Activated CD4-positive, alpha-beta T cell treated with anti-CD3 and anti-CD28 coated beads for 1 hour (primary cell): ENCODE measurements at regions not wholly inside any gene's neighbourhood (a gene's known extent, or its start where the extent isn't known, plus 50 kb on each side); places are given as distances from the start of the nearest gene placed in this dataset.

Experiments
- DNase-seq: peaks from one replicate; pipeline ENCODE4 v3.0.0-alpha.2; 2020

DNA sequence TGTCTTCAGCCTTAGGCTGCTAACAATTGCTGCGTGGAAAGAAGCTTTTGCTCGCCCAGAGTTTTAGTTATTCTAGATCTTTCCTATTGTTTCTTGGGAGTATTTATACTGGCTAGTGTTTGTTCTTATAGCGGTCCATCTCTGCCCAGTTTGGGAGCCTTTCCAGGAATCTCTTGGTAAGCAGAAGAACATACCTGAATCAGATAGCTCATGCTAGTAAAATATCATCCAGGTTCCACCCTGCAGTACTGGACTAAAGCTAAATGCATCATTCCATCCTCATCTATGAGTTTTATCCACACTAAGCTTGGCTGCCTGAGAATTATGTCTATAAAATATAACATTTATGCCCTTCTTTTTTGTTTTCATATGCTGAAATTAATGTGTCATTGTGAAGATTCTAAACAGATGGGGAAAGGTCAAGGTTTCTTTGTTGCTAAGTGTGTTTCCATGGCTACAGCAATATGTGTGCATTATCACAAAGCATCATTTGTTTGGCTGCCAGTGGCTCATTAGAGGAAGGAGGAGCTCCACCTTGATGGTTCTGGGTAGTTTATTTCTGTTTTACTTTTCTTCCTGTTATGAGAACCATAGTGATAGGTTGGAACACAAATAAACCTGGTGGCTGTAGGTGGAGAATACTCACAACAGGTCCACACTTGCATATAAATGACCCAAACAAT, 182.8 kb downstream of the PIK3C3 start:
- DNase-seq = no peak

DNA sequence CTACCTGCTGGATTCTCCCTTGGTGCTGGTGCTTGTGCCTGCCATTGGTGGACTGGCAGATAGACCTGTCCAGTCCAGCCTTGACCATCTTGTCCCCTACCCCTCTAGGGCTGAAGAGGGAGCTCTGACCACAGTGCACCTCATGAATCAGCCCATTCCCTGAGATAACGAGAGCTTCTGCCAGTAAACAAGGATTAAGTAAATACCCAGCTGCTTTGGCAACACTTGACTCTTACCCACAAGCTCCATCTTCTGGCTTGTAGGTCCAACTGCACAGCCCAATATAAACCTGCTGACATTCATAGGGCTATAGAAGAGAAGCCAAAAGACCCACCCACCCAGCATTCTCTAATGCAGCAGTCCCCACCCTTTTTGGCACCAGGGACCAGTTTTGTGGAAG, 186.4 kb downstream of the PIK3C3 start:
- DNase-seq = no peak

DNA sequence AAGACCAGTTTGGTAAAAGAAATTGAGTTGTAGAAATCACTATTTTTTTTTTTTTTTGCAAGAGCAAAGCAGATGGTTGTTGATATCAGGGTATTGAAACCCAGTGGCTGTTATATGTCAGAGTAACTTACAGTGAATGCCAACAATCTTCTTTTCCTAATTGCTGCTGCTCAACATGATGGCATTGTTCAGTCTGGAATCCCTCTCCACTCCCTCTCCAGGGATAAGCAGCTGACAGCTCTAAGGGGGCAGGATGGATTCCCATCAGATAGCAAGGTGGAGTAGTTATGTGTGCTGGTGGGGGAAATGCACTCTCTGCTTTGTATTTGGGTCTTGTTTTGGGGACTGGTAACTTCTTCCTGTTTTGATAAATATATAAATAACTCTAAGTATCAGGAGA, 200.0 kb downstream of the PIK3C3 start:
- no peak for DNase-seq

DNA sequence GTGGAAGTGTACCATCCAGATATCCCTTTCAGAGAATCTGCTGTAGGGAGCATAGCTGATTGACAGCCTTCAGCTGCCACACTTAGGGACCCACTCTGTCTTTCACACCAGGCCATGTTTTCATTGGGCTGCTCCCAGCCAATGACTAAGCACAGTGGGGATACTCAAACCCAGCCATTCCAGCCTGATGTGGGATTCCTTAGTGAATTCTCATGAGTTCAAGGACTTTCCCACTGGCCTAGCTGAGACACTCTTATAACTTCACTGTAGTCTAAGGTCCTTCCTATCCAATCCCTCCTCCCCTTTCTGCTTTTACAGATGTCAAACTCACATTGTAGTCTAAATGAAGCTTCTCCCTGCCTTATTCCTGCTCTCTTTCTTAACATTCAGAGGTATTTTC, 201.2 kb downstream of the PIK3C3 start:
- no peak for DNase-seq

DNA sequence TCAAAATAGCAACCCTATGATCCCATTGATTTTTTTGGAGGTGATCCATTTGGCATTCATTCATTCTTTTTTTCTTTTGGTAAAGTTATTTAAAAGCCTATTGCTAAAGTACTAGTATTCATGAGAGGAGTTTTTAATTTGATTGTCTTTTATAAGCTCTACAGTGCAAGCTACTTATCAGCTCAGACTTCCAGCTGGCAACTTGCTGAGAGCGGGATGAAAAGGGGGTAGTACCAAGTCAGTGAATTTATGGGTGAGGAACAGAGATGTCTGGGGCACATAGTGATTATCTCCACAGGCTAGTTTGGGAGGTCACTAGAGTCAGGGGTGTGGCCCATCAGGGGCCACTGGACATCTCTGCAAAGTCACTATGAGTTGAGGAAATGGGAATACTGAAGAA, 202.4 kb downstream of the PIK3C3 start:
- DNase-seq = no peak

DNA sequence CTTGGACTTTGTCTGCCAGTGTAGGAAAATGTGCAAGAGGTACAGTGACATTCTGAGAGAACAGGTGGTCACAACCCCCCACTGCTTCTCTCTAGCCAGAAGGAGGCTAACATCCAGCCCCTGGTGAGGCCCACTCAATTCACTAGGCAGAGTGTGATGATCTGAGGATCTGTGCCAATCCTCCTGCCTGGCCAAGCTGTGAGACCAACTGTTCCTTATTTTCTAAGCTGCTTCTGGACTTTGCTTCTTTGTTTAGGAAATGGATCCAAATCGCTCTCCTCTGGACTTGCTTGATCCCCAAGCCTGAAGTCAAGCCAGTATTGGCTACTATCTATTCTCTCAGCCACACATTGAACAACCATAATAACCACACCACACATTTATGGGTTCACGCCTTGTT, 202.8 kb downstream of the PIK3C3 start:
- DNase-seq = no peak

DNA sequence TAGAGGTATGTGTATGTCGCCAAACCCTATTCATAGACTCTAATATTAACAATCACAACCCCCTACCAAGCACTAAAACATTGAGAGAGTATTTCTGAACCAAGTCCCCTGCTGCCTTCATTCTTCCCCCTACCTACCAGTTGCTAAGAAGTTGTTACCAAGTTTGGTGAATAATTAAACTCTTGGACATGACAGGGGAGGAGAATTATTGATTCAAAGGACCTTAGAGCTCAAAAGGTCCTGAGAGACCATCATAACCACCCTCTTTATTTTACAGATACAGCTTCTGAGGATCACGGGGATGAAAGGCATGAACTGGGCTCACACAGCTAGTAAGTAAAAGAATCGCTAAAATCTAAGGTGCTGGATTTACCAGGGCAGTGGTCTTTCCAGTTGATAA, 204.1 kb downstream of the PIK3C3 start:
- DNase-seq = no peak

DNA sequence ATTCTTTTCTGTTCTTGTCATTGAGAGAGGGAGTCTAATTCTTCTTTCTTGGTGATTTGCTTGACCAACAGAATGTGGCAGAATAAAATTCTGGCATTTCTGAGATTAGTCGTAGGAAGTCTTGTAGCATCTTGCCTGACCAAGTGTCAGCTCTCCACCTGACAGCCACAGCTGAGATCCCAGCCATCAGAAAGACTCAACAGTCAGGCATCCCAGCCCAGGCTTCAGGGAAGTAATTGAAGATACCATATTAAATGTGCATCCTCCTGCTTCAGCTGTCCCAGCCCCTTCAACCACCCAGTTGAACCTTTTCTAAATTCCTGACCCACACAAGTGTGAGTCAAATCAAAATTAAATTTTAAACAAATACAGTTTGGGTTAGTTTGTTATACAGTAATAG, 208.3 kb downstream of the PIK3C3 start:
- DNase-seq = no peak

DNA sequence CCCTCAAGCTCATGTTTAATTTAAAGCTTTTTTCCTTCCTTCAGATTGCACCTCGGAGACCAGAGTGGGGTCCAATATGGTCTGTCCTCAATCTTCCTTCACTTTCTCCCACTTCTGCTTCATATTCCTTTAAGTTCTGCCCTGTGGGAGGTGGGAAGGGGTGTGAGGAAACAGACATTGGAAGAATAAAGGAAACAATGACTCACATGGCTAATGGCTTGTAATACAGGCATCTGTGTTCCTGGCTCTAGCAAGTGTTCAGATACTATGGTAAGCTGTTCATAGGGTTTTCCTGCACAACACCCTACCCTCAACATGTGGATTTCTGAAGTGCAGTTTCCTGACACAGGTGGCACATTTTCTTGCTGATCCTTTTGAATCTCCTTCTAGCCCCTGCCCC, 209.5 kb downstream of the PIK3C3 start:
- no peak for DNase-seq

DNA sequence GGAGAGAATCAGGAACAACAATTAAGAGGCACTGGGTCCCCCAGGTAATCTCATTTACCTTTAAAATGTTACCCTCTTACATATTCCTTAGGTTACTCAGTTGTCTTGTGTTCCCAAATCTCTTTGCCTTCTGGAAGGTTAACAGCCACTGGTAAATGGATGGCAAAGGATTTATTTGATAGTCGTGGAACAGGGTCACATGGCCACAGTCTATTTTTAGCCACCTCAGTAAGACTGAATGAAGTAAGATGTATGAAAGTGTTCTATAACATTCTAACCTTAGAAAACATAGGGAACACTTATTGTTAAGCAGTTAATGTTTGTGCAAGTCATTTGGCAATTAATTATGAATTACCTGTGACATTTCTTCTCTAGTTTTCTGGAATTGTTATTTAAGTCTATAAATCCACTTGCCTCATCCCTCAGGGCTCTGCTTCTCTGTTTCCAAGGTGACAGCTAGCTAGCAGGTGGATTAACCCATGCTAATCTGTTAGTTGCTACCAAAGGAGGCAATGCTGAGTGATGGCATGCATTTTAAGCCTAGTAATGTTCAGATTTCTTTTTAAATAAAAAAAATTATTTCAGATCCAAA, 211.0 kb downstream of the PIK3C3 start:
- DNase-seq = no peak

DNA sequence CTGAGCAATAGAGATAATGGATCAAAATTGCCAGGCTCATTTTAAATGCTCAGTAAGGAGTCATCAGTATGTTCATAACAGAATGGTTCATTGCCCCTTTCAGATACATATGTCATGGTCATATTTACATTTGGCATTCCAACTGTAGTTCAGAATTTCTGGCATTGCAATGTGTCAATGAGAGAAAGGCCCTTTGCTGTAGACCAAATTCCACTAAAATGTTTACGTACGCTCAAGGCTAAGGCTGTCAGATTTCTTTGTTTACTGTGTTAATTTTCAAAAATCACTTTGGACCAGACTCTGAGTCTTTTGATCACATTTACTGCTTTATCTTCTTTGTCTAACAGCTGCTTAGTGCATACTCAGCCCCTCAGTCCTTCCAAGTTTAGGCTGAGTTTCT, 213.5 kb downstream of the PIK3C3 start:
- no peak for DNase-seq

DNA sequence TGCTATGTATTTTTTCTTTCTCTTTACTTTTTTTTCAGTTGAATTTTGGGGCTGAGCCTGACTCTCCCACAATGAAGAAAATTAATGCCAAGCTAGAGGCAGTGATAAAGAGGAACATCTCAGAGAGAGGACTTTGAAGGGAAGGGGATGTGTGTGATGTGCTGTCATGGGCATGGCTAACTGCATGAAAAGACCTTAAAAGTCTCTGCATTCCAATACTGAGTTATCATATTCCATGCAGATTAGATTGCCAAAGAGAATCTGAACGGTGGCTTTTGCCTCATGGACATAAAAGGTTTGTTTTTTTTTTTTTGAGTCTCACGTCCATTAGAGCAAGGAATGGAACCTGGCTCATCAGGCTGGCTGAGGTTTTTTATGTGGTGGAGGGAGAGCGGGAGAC, 213.9 kb downstream of the PIK3C3 start:
- no peak for DNase-seq

DNA sequence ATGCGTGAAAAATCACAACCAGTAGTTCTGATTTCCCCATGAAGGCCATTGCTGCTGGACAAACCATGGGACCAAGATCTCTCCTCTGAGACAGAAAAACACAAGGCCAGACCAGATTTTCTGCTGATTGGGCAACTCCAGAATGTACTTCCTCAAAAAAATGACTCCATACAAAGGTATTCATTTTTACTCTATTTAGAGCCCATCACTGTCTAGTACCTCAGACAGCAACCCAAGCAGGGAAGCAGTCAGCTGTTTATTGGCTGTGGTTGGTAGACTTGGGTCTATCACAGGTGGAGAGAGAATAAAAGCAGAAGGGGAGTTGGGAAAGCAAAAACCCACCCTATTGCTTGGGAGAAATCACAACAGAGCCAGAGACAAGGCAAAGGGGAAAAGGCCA, 219.9 kb downstream of the PIK3C3 start:
- no peak for DNase-seq

DNA sequence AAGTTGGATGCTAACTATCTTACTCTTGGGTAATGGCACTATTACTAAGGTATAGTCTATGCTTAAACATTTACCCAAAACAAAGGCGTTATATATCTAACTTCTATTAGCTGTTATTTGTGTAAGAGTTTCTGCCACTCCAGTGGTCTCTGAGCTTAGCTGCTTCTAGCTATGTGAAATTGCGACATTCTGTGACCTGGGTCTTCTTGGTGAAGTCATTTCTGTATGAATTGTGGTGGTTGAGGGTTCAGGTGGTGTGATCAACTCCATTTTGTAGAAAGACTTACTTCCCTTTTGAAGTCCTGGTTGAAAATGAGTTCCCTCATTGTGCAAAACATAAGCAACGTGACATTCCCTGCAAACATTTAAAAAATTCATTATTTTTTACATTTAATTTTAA, 221.6 kb downstream of the PIK3C3 start:
- no peak for DNase-seq

DNA sequence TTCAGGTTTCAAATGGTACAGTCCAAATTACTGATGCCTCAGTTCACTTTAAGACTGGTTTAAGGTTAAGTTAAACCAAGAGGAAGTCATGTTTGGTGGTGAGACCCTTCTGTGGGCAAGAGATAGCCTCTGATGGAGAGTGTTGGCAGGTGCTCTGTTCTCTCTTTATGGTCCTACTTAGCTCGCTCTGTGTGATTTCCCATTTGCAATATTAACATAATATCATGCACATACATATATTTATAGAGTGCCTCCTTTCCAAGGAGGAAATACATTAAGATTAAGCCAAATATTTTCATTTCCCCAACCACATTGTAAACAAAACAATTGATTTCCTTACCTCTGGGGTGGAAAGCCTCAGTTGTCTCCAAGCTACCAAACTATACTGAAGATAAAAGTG, 222.4 kb downstream of the PIK3C3 start:
- no peak for DNase-seq

DNA sequence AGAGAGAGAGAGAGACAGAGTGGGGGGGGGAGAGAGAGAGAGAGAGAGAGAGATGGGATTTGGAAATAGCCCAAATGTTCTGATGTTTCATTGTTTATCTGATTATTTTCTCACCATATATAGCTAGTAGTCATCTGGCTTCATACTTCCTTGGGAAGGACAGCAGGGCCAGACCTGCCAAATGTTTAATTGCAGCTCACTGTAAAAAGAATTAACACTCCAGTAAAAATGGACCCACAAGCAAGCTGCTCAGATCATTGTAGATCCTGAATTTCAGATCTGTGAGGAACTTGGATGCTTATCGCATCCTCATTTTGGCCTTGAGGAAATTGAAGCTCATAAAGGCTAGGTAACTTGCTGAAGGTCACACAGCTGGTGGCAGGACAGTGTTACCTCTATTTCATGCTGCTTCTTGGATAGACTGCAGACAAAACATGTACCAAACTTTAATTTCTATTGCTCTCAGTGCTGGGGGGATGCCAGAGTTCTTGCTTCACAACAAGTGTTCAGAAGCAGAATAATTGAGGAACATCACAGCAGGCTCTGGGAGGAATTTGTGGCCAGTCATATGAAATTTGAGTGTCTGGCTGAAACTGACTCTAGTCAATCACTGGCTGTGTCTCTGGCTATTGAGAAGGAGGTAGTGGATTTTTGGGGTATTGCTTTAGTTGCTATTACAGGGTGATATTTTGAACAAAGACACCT, 223.5 kb downstream of the PIK3C3 start:
- no peak for DNase-seq

DNA sequence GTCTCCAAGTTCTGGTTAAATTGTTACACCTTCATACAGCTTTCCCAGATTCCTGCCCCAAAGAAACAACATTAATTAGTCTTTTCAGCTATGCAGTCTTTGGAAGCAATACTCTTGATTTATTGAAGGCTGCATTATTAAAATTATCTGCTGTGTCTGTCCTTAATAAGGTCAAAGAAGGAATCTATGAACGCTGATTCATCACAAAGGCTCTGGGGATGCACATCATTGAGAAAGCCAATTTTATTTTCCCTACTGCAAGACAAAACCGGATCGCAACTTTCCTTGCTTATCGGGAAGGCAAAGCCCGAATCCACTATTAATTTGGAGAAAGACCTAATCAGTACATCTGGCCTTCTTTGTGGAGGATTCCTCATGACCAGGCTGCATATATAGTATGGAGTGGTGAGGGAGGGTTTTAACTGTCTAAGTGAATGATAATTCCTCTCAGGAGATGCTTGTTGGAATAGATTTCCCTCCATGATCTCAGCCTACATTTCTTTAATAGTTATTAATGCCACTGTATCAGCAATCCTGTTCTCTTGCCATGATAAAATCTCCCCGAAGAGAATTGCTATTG, 224.6 kb downstream of the PIK3C3 start:
- DNase-seq = no peak

DNA sequence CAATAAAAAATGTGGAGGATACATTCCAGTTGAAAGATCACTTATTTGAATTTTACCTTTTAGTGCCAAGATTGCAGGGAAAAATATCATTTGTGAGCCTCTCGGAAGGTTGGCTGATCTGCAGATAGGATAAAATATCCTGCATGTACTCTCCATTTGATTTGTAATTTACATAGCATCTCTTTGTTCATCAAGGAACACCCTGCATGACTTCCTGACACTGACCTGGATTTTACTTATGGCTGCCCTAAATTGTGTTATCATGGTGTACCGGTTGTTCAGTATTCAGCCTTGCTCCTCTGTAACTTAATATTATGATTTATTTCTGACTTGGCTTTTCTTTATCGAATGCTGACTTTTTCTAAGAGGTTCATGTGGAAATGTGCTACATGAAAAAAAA, 226.4 kb downstream of the PIK3C3 start:
- no peak for DNase-seq

DNA sequence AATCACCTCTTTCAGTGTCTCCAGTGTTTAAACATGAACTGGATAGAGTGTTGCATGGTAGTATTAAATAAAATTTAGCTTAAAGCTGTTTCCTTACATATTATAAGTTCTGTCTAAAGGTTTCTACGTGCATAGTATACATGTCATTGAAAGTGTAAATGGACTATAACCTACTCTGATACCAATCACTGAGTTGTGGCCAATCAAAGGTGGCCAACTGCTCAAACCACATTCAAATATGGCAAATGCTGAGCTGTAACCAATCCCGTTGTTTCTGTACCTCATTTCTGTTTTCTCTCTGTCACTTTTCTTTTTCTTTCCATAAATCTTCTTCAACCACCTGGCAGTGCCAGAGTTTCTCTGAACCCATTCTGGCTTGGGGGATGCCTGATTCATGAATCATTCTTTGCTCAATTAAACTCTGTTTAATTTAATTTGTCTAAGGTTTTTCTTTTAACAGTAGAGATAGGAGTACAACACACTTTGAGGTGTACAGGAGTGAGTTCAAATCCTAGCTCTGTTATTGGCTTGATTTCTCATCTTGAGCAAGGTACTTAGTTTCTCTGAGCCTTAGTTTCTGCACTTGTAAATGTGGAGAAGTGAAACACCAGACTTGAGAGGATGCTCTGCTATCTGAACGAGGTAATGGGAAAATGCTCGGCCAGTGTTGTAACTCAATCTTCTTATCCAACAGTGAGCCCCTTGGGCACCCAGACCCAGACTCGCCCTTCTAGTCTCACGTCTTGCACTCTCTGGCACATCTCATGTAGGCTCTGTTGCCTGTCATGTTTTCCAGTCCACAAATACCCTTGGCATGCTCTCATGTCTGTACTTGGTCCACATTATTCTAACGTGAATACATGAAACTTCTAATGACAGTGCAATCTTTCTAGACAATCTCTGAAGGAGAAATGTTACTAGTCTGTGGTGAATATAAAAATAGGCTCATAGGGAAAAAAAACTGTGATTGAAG, 228.0 kb downstream of the PIK3C3 start:
- DNase-seq = no peak

DNA sequence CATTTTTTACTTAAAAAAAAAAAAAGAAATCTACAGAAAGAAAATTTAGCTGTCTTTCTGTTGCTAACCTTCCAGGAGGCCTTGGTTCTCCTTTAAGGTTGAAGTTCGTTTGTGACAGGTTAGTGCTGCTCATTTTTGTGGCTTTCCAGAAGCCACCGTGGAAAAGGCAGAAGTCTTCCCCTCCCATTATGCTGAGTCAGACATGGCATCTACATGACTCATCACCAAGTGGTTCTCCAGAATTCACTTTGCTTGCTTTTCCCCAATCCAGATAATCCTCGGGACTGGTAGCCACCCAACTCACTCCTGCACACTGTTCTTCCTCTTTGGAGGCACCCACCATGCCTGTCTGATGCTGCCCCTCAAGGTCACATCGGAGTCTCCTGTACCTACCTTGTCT, 228.7 kb downstream of the PIK3C3 start:
- no peak for DNase-seq

DNA sequence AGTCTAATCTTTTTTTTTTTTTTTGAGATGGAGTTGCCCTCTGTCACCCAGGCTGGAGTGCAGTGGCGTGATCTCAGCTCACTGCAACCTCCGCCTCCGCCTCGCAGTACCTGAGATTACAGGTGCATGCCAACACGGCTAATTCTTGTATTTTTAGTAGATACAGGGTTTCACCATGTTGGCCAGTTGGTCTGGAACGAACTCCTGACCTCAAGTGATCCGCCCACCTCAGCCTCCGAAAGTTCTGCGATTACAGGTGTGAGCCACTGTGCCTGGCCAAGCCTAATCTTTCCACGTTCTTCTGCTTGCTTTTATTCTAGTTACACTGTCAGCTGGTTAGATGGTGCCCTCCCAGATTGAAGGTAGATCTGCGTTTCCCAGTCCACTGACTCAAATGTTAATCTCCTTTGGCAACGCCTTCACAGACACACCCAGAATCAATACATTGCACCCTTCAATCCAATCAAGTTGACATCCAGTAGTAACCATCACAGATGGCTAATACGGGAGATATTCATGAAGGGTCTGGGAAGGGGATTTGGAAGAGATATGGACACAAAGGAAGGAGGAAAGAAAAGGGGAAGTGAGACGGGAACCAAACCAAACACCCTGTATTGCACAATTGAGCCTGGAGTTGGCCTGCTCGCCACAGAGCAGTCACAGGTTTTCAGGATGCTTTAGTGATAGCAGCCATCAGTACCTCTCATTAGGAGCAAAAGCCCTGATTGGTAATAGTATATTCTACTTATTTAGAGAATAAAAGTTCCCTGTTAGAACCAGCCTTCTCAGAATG, 229.8 kb downstream of the PIK3C3 start:
- DNase-seq = no peak

DNA sequence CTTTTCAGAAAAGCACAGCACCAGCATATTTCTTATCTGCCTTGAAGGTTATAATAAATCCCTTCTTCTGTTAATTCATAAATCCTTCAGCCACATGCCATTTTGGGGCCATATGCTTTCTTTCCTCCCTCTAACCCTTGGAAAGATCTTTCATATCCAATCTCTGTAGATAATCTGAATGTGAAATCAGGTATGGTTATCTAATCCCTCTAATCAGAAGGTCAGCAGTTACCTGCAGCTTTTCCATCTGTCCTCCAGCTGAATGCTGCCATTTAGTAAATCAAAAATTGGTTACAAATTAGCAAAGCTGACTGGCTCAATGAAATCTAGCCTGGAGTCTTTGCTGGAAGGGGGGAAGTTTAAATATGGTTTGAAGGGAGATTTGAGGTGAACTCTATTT, 230.5 kb downstream of the PIK3C3 start:
- no peak for DNase-seq
